GM12892 (cell line): ENCODE measurements at regions not wholly inside any gene's neighbourhood (a gene's known extent, or its start where the extent isn't known, plus 50 kb on each side); places are given as distances from the start of the nearest gene placed in this dataset.

Experiments
- POLR2A ChIP-seq: IDR thresholded peaks from 2 replicates; pipeline ENCODE4 v1.6.1; 2011; ENCODE audit warnings: low read depth, low read length, control low read depth
- POLR2AphosphoS5 ChIP-seq: IDR thresholded peaks from 2 replicates; pipeline ENCODE4 v1.6.1; 2011; ENCODE audit warnings: low read depth, low read length, control low read depth
- TAF1 ChIP-seq: IDR thresholded peaks from 2 replicates; pipeline ENCODE4 v1.6.1; 2011; ENCODE audit warnings: low read depth, mild to moderate bottlenecking, control low read depth, low read length, borderline replicate concordance

GRCh38 chr16:26396511-26397235 is 670.1 kb upstream of the C16orf82 start:
- no peak for TF ChIP-seq POLR2AphosphoS5
- no peak for TF ChIP-seq POLR2A
- no peak for TF ChIP-seq TAF1
